ENCODE measurements at regions not wholly inside any gene's neighbourhood (a gene's known extent, or its start where the extent isn't known, plus 50 kb on each side); places are given as distances from the start of the nearest gene placed in this dataset.

GRCh38 chr7:42445691-42446090 lies 208.7 kb upstream of the GLI3 start:
- TF ChIP-seq TAF1 (IDR thresholded peaks at IDR 0.05; ENCODE audit: borderline replicate concordance, low read depth, low read length): no peak
- TF ChIP-seq CTCF (IDR thresholded peaks at IDR 0.05): no peak
- no peak for TF ChIP-seq FOXM1 (IDR thresholded peaks at IDR 0.05; ENCODE audit: low read depth)
- no peak for TF ChIP-seq RCOR1 (IDR thresholded peaks at IDR 0.05; ENCODE audit: low read length)

Data from SK-N-SH (cell line).